ENCODE measurements at regions not wholly inside any gene's neighbourhood (a gene's known extent, or its start where the extent isn't known, plus 50 kb on each side); places are given as distances from the start of the nearest gene placed in this dataset.

- TF ChIP-seq, protein P1, sequence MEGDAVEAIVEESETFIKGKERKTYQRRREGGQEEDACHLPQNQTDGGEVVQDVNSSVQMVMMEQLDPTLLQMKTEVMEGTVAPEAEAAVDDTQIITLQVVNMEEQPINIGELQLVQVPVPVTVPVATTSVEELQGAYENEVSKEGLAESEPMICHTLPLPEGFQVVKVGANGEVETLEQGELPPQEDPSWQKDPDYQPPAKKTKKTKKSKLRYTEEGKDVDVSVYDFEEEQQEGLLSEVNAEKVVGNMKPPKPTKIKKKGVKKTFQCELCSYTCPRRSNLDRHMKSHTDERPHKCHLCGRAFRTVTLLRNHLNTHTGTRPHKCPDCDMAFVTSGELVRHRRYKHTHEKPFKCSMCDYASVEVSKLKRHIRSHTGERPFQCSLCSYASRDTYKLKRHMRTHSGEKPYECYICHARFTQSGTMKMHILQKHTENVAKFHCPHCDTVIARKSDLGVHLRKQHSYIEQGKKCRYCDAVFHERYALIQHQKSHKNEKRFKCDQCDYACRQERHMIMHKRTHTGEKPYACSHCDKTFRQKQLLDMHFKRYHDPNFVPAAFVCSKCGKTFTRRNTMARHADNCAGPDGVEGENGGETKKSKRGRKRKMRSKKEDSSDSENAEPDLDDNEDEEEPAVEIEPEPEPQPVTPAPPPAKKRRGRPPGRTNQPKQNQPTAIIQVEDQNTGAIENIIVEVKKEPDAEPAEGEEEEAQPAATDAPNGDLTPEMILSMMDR (IDR thresholded peaks at IDR 0.05) = no peak
- TF ChIP-seq, protein P2, sequence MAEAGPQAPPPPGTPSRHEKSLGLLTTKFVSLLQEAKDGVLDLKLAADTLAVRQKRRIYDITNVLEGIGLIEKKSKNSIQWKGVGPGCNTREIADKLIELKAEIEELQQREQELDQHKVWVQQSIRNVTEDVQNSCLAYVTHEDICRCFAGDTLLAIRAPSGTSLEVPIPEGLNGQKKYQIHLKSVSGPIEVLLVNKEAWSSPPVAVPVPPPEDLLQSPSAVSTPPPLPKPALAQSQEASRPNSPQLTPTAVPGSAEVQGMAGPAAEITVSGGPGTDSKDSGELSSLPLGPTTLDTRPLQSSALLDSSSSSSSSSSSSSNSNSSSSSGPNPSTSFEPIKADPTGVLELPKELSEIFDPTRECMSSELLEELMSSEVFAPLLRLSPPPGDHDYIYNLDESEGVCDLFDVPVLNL (CRISPR knock-in tag; IDR thresholded peaks at IDR 0.05; ENCODE audit: borderline replicate concordance, low read depth) = no peak
- TF ChIP-seq FOXP1 (CRISPR knock-in tag; IDR thresholded peaks at IDR 0.05; ENCODE audit: borderline replicate concordance) (no peak), GRHL2 (CRISPR knock-in tag; IDR thresholded peaks at IDR 0.05; ENCODE audit: insufficient replicate concordance, severe bottlenecking) (no peak), IRF1 (CRISPR knock-in tag; IDR thresholded peaks at IDR 0.05) (no peak), ATF1 (CRISPR knock-in tag; IDR thresholded peaks at IDR 0.05) (no peak)
These were observed 118.1 kb downstream of the ATXN3L start for GRCh38 chrX:13201605-13202219.

Measured in WTC11 (cell line).